GM12878 (cell line): ENCODE measurements at regions not wholly inside any gene's neighbourhood (a gene's known extent, or its start where the extent isn't known, plus 50 kb on each side); places are given as distances from the start of the nearest gene placed in this dataset.

Source experiments
- ATAC-seq: fragments of 200-7000 bp; cut with Tn5 transposase; 3 replicates; pipeline ENCODE4 v1.9.1; 2020; ENCODE audit warnings: mild to moderate bottlenecking, moderate library complexity
- BruUV-seq: library from RNA; stranded (reverse); fragments of 400-500 nt; replicated peaks from 2 replicates; lab custom pipeline; 2021; lab: Mats Ljungman, UMichigan
- CTCF ChIA-PET: fragments of 300-600 bp; sonication (Branson Sonifier 250); formaldehyde crosslinking; extraction: SDS; loops from one replicate; lab custom pipeline; 2021; ENCODE audit warnings: inconsistent platforms; lab: Yijun Ruan, JAX
- POLR2A ChIA-PET: fragments of 350-600 bp; formaldehyde crosslinking; extraction: SDS; loops from one replicate; lab custom pipeline; 2021; ENCODE audit warnings: inconsistent platforms; lab: Charles Lee
- RAD21 ChIA-PET: fragments of 300-600 bp; sonication (Branson Sonifier 250); formaldehyde crosslinking; loops from one replicate; lab custom pipeline; 2023; ENCODE audit warnings: antibody characterized with exemption; ENCODE audit not compliant: unreplicated experiment; lab: Charles Lee
- SMC1A ChIA-PET: fragments of 300-600 bp; sonication (Branson Sonifier 250); formaldehyde crosslinking; loops from one replicate; lab custom pipeline; 2023; ENCODE audit not compliant: unreplicated experiment, uncharacterized antibody; lab: Charles Lee
- DNase-seq: peaks from one replicate; pipeline ENCODE4 v3.0.0-alpha.2; 2011; ENCODE audit warnings: low read depth, low spot score
- FAIRE-seq: peaks from 3 replicates; lab custom pipeline; 2011; peaks lifted over from hg19 to GRCh38; lab: Jason Lieb, UNC
- H2AFZ ChIP-seq: 2 replicates; pipeline ENCODE4 v1.6.0; 2011; ENCODE audit warnings: low read depth, low read length, control low read depth; ENCODE audit not compliant: control insufficient read depth
- H3K27ac ChIP-seq: 2 replicates; pipeline ENCODE4 v1.5.1; 2011; ENCODE audit warnings: control low read depth; ENCODE audit not compliant: control insufficient read depth, insufficient read depth
- H3K27me3 ChIP-seq, 2 experiments: replicated peaks in 1 of 2; 2 replicates each; pipeline versions ENCODE4 v1.6.0 to v1.6.1; 2011; ENCODE audit warnings: low read length in 1 of 2; ENCODE audit not compliant: control insufficient read depth in 2 of 2, insufficient read depth in 2 of 2
- H3K36me3 ChIP-seq, 2 experiments: 2 replicates each; pipeline ENCODE4 v1.5.1; 2011; ENCODE audit warnings: low read length in 1 of 2; ENCODE audit not compliant: control insufficient read depth in 2 of 2, insufficient read depth in 2 of 2
- H3K4me1 ChIP-seq: 2 replicates; pipeline ENCODE4 v1.6.1; 2011; ENCODE audit warnings: mild to moderate bottlenecking, low read length, moderate library complexity, mixed read lengths; ENCODE audit not compliant: control insufficient read depth, insufficient read depth
- H3K4me2 ChIP-seq: 2 replicates; pipeline ENCODE4 v1.6.0; 2011; ENCODE audit warnings: control low read depth; ENCODE audit not compliant: control insufficient read depth, insufficient read depth
- H3K4me3 ChIP-seq: fragments of 200-600 bp; sonication (generic); 2 replicates; pipeline ENCODE4 v1.5.1; 2016
- H3K79me2 ChIP-seq: 2 replicates; pipeline ENCODE4 v1.6.0; 2011; ENCODE audit warnings: low read length; ENCODE audit not compliant: control insufficient read depth, insufficient read depth
- H3K9ac ChIP-seq: 2 replicates; pipeline ENCODE4 v1.8.0; 2011; ENCODE audit warnings: low read length, control low read depth, mixed read lengths; ENCODE audit not compliant: control insufficient read depth, insufficient read depth
- H3K9me3 ChIP-seq: replicated peaks from 3 replicates; pipeline ENCODE4 v1.5.1; 2011; ENCODE audit warnings: mild to moderate bottlenecking, low read length; ENCODE audit not compliant: control insufficient read depth, insufficient read depth
- H4K20me1 ChIP-seq: 2 replicates; pipeline ENCODE4 v1.6.0; 2011; ENCODE audit not compliant: control insufficient read depth, insufficient read depth
- BCLAF1 ChIP-seq: fragments of 450-650 bp; IDR thresholded peaks from 2 replicates; pipeline ENCODE4 v1.6.1; 2017; ENCODE audit warnings: antibody characterized with exemption, mild to moderate bottlenecking, moderate library complexity
- E2F8 ChIP-seq: fragments of 450-650 bp; IDR thresholded peaks from 2 replicates; pipeline ENCODE4 v1.6.1; 2018; ENCODE audit warnings: mild to moderate bottlenecking, low read depth, moderate library complexity; ENCODE audit not compliant: partially characterized antibody
- ETV6 ChIP-seq, 2 experiments: fragments of 450-650 bp in 1 of 2; IDR thresholded peaks in 1 of 2; conservative IDR thresholded peaks in 1 of 2; 2 replicates each; pipeline ENCODE4 v1.6.1; 2014; ENCODE audit warnings: antibody characterized with exemption in 1 of 2, borderline replicate concordance in 1 of 2, low read depth in 1 of 2, mild to moderate bottlenecking in 1 of 2, moderate library complexity in 1 of 2
- FOS ChIP-seq: IDR thresholded peaks from 3 replicates; pipeline ENCODE4 v1.6.1; 2011; ENCODE audit warnings: borderline replicate concordance; ENCODE audit not compliant: insufficient read length; ENCODE audit errors: extremely low read depth
- JUNB ChIP-seq: IDR thresholded peaks from 2 replicates; pipeline ENCODE4 v1.6.1; 2016; ENCODE audit warnings: antibody characterized with exemption, mild to moderate bottlenecking
- MEF2A ChIP-seq: IDR thresholded peaks from 2 replicates; pipeline ENCODE4 v1.6.1; 2011; ENCODE audit warnings: low read depth, mild to moderate bottlenecking, low read length, moderate library complexity; ENCODE audit not compliant: insufficient read depth
- MEF2B ChIP-seq: fragments of 450-650 bp; IDR thresholded peaks from 2 replicates; pipeline ENCODE4 v1.6.1; 2018; ENCODE audit warnings: mild to moderate bottlenecking, moderate library complexity; ENCODE audit not compliant: partially characterized antibody, poor library complexity, severe bottlenecking
- MTA2 ChIP-seq: fragments of 450-650 bp; IDR thresholded peaks from 2 replicates; pipeline ENCODE4 v1.6.1; 2016; ENCODE audit warnings: low read depth, mild to moderate bottlenecking, moderate library complexity
- NRF1 ChIP-seq: conservative IDR thresholded peaks from 2 replicates; pipeline ENCODE4 v1.6.1; 2011; ENCODE audit warnings: mild to moderate bottlenecking, low read depth, low read length, improper control_type of control experiment
- POLR2A ChIP-seq: IDR thresholded peaks from 2 replicates; pipeline ENCODE4 v1.6.1; 2011; ENCODE audit warnings: low read depth, mild to moderate bottlenecking, low read length
- RAD51 ChIP-seq: fragments of 450-650 bp; IDR thresholded peaks from 2 replicates; pipeline ENCODE4 v1.6.1; 2016; ENCODE audit warnings: moderate library complexity, mild to moderate bottlenecking, inconsistent platforms
- TAF1 ChIP-seq: IDR thresholded peaks from 2 replicates; pipeline ENCODE4 v1.6.1; 2011; ENCODE audit warnings: mild to moderate bottlenecking, low read depth, low read length, borderline replicate concordance
- ZSCAN29 ChIP-seq: fragments of 450-650 bp; IDR thresholded peaks from 2 replicates; pipeline ENCODE4 v1.6.1; 2017; ENCODE audit warnings: mild to moderate bottlenecking, moderate library complexity
- WGBS: methylation state at CpG from one replicate; pipeline ENCODE4 v1.1.6; 2016; ENCODE audit warnings: low lambda C conversion rate; ENCODE audit not compliant: insufficient replicate concordance, insufficient coverage; ENCODE audit errors: missing lambda C conversion rate; 5-methylcytosine and 5-hydroxymethylcytosine counted together
- in situ Hi-C: fragments of 300-500 bp; cut with MboI; formaldehyde crosslinking; loops from 9 replicates; pipeline ENCODE4 v1.14.3; 2018; ENCODE audit warnings: mixed read lengths
- intact Hi-C: fragments of 100-400 bp; cut with micrococcal nuclease; formaldehyde crosslinking; loops from one replicate; pipeline ENCODE4 v1.14.2; 2022; ENCODE audit not compliant: unreplicated experiment
- TF ChIP-seq, protein P1 (sequence below): IDR thresholded peaks from 2 replicates; pipeline ENCODE4 v1.6.1; 2012; ENCODE audit warnings: low read depth, low read length, improper control_type of control experiment

DNA sequence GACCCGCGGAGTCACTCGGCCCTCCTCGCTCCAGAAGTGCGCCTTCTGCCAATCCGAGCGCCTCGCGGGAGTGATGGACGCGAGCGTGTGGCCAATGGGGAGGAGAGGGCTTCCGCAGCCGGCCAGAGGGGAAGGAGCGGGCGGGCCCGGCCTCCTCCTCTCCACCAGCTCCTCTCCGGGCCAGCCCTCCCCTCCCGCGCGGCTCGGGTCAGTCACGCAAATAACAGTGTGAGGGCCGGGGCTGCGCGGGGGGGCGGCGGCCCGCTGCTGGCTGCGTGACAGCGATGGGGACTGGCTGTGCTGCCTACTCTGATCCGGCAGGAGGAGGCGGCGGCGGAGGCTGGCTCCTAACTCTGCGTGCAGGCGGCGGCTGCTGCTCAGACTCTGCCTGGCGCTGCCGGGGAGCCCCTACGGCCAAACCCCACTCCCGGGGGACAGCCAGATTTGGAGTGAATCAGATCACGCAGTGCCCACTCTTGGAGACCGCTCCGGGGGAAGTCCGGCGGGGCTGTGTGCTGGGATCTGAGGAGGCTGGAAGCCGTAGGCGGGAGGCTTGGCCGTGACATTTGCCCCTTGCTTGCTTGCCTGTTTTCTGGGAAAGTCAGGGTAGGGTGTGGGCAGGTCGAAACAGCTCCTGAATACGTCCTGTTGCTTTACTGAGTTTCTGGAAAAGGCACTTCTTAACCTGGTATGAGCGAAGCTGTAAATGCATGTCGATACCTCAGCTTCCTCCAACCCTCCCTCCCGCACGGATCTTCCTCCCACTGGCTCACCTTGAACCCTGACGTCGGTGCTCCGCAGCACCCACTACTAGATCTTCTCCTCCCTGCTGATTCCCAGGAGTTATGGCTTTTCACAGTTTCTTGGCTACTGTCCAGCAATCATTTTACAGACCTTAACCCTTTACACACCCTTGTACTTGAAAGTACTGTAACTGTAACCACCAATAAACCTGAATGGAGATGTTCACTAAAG is 97.9 kb upstream of the SERTAD2 start:
- ChIA-PET SMC1A (interaction anchor here (0.6 to 35.8 kb wide), 26 partner anchors 10 to 423 kb away, joined by 3 to 945 read pairs (median 4); partner anchors contain the start of gene SERTAD2), CTCF (interaction anchor here (0.6 to 14.2 kb wide), 19 partner anchors 9 to 228 kb away, joined by 3 to 153 read pairs (median 4); partner anchors contain the start of genes AFTPH and SERTAD2), POLR2A (interaction anchor here (0.5 to 8.4 kb wide), 35 partner anchors 9 to 574 kb away, joined by 3 to 195 read pairs (median 4); partner anchors contain the start of gene SERTAD2), RAD21 (interaction anchor here (0.6 to 15.2 kb wide), 39 partner anchors 8 to 537 kb away, joined by 3 to 514 read pairs (median 6); partner anchors contain the start of genes AFTPH and SERTAD2)
- no peaks in the 10 kb centered on the region for H4K20me1 ChIP-seq
- peak overlapping the region; percentile 80 for H3K9ac ChIP-seq
- BruUV-seq, result TSS peak; percentile 90
- FAIRE-seq, result peak; percentile 65
- in situ Hi-C loops, result no loop called here
- no peak for DNase-seq
- no peaks in the 10 kb centered on the region; the same call in 2 of the 3 replicates for H3K9me3 ChIP-seq
- intact Hi-C loops, result loop anchor here (2.0 to 5.0 kb wide), 7 partner anchors 15 to 291 kb away; partner anchors contain the start of genes AFTPH and SLC1A4
- peak overlapping the region; percentile 87 for H2AFZ ChIP-seq
- peak; percentile 88 for ATAC-seq
- 2% methylated on average over 47 of the region's 59 CpGs for WGBS
- H3K79me2 ChIP-seq, result peaks cover 42% of the 10 kb centered on the region
- no peaks in the 10 kb centered on the region for H3K36me3 ChIP-seq
- peak overlapping the region; percentile 90 for H3K4me2 ChIP-seq
- peak overlapping the region; percentile 92 for H3K4me3 ChIP-seq
- H3K27me3 ChIP-seq, result no peaks in the 10 kb centered on the region
- H3K4me1 ChIP-seq, result 0 out of 2 replicates have a peak, but pooled peaks cover 3% of the 10 kb centered on the region
- H3K27ac ChIP-seq, result peak overlapping the region; percentile 83
- no peak for TF ChIP-seq JUNB
- no peak for TF ChIP-seq NRF1
- 0 out of 4 replicates have a peak, but pooled peaks of 1 of the 2 experiments have one; percentile 22 for TF ChIP-seq ETV6 (conservative IDR thresholded peaks at IDR 0.05 in 1 of 2, IDR thresholded peaks at IDR 0.05 in 1 of 2; ENCODE audit: borderline replicate concordance in 1 of 2, low read depth in 1 of 2)
- TF ChIP-seq E2F8, result no peak
- TF ChIP-seq FOS, result peak; percentile 42
- peak; percentile 89 for TF ChIP-seq MEF2B
- TF ChIP-seq MTA2, result peak; percentile 44; the same call in 1 of the 2 replicates
- TF ChIP-seq BCLAF1, result no peak
- TF ChIP-seq ZSCAN29, result no peak
- TF ChIP-seq MEF2A, result no peak
- TF ChIP-seq, protein P1, sequence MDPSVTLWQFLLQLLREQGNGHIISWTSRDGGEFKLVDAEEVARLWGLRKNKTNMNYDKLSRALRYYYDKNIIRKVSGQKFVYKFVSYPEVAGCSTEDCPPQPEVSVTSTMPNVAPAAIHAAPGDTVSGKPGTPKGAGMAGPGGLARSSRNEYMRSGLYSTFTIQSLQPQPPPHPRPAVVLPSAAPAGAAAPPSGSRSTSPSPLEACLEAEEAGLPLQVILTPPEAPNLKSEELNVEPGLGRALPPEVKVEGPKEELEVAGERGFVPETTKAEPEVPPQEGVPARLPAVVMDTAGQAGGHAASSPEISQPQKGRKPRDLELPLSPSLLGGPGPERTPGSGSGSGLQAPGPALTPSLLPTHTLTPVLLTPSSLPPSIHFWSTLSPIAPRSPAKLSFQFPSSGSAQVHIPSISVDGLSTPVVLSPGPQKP, result no peak
- peak; percentile 81 for TF ChIP-seq POLR2A
- TF ChIP-seq RAD51, result no peak
- TF ChIP-seq TAF1, result peak; percentile 48; the same call in 1 of the 2 replicates
